ENCODE measurements at regions not wholly inside any gene's neighbourhood (a gene's known extent, or its start where the extent isn't known, plus 50 kb on each side); places are given as distances from the start of the nearest gene placed in this dataset.

DNA sequence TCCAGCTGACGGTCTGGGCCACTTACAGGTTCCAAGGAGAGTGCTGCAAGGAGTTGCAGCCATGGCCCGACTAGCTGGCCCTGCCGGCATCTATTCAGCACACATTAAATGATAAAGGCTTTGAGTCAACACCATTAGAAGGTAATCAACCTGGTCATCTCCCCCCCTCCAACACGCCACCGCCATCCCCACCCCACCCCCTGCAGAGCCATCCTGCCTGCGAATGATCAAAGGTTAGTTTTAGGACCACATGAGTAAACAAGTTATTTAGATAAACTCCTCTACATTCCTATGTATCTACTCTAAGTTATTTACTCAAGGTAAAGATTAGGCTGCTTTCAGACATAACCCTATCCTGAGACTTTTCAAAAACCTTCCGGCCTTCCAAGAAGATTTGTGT, 349.3 kb upstream of the SLC39A10 start:
- FAIRE-seq (no peak), DNase-seq (ENCODE audit: insufficient read length) (no peak)
- TF ChIP-seq POLR2A (IDR thresholded peaks at IDR 0.05; ENCODE audit: low read depth, low read length): no peak
- TF ChIP-seq POLR2AphosphoS5 (IDR thresholded peaks at IDR 0.05; ENCODE audit: low read depth, low read length): no peak
- TF ChIP-seq TAF1 (IDR thresholded peaks at IDR 0.05; ENCODE audit: borderline replicate concordance, low read depth, low read length): no peak

DNA sequence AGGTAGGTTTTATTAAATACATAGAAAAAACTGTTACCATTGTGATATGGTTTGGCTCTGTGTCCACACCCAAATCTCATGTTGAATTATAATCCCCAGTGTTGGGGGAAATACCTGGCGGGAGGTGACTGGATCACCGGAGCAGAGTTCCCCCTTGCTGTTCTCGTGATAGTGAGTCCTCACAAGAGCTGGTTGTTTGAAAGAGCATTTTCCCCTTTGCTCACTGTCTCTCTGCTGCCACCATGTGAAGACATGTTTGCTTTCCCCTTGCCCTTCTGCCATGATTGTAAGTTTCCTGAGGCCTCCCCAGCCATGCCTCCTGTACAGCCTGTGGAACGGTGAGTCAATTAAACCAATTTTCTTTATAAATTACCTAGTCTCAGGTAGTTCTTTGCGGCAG, 352.7 kb upstream of the SLC39A10 start:
- DNase-seq (ENCODE audit: insufficient read length): no peak
- no peak for TF ChIP-seq TAF1 (IDR thresholded peaks at IDR 0.05; ENCODE audit: borderline replicate concordance, low read depth, low read length)
- no peak for TF ChIP-seq POLR2AphosphoS5 (IDR thresholded peaks at IDR 0.05; ENCODE audit: low read depth, low read length)
- TF ChIP-seq POLR2A (IDR thresholded peaks at IDR 0.05; ENCODE audit: low read depth, low read length): no peak
- no peak for FAIRE-seq

DNA sequence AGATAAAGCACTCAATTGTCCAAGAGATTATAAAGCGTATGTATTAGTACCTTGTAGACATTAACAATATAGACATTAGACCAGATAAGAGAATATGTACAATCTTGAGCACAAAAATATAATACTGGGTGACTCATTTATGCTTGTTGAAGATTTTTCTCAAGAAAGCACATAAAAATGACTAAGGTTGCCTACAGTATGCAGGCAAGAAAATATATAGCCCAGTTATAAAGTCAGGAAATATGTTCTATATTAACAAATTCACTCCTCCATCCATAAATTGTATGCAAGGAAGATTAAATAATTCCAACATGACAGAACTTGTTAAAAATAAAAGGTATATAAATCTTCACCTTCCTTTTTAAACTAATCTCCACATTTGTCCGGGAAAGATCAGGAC, 356.4 kb upstream of the SLC39A10 start:
- no peak for DNase-seq (ENCODE audit: insufficient read length)
- no peak for TF ChIP-seq POLR2AphosphoS5 (IDR thresholded peaks at IDR 0.05; ENCODE audit: low read depth, low read length)
- TF ChIP-seq TAF1 (IDR thresholded peaks at IDR 0.05; ENCODE audit: borderline replicate concordance, low read depth, low read length): no peak
- TF ChIP-seq POLR2A (IDR thresholded peaks at IDR 0.05; ENCODE audit: low read depth, low read length): no peak
- no peak for FAIRE-seq

DNA sequence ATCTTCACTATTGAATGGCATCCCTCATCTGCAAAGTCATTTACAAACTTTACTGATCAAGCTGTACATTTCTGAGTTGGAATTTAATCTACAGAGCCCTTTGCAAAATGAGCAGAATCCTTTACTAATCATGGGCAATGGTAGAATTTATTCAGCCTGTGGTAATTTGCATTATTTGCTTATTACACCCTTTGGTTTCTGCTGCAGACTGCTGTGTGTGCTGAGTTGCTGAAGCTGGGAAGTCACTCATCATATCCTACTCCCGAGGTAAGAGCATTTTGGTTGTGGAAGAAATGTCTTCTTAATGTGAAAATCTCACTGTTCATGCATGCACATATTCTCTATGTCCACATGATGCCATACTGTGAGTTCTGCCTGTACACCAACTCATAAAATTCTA, 357.4 kb upstream of the SLC39A10 start:
- TF ChIP-seq POLR2A (IDR thresholded peaks at IDR 0.05; ENCODE audit: low read depth, low read length): no peak
- no peak for TF ChIP-seq POLR2AphosphoS5 (IDR thresholded peaks at IDR 0.05; ENCODE audit: low read depth, low read length)
- no peak for TF ChIP-seq TAF1 (IDR thresholded peaks at IDR 0.05; ENCODE audit: borderline replicate concordance, low read depth, low read length)
- no peak for DNase-seq (ENCODE audit: insufficient read length)
- FAIRE-seq: no peak

DNA sequence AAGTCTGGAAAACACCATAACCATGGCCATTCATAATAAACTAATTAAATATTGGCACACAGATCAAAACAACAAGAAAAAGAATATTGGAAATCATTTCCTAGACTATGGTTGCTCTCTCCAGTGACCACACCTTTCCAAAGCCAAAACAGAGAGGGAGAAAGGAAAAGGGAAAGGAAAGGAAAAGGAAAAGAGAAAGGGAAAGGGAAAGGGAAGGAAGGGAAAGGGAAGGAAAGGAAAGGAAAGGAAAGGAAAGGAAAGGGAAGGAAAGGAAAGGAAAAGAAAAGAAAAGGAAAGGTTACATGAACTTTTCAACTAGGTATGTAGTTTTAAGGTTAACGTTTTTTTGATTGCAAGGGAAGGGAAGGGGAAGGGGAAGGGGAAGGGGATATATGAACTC, 360.5 kb upstream of the SLC39A10 start:
- no peak for FAIRE-seq
- TF ChIP-seq POLR2AphosphoS5 (IDR thresholded peaks at IDR 0.05; ENCODE audit: low read depth, low read length): no peak
- no peak for TF ChIP-seq TAF1 (IDR thresholded peaks at IDR 0.05; ENCODE audit: borderline replicate concordance, low read depth, low read length)
- no peak for TF ChIP-seq POLR2A (IDR thresholded peaks at IDR 0.05; ENCODE audit: low read depth, low read length)
- no peak for DNase-seq (ENCODE audit: insufficient read length)

DNA sequence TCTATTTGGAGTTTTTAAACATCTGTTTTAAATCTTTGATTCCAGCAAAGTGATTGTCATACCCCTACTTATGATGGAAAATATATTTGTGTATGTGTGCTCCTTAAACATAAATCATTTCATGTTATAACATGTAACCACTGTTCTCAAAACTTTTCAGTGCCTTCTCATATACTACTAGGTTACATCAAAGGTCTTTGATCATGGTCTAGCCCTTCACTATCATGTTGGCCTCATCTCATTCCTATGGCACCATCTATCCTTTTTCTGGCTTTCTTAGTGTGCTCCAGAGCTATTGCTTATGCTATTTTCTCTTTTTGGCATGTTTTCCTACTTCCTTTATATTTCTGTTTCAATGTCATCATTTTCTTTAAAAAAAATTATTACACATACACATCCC, 367.9 kb upstream of the SLC39A10 start:
- FAIRE-seq (no peak), DNase-seq (ENCODE audit: insufficient read length) (no peak)
- TF ChIP-seq TAF1 (IDR thresholded peaks at IDR 0.05; ENCODE audit: borderline replicate concordance, low read depth, low read length) (no peak), POLR2AphosphoS5 (IDR thresholded peaks at IDR 0.05; ENCODE audit: low read depth, low read length) (no peak), POLR2A (IDR thresholded peaks at IDR 0.05; ENCODE audit: low read depth, low read length) (no peak)

GRCh38 chr2:195279840-195280427, 377.1 kb upstream of the SLC39A10 start:
- DNase-seq (ENCODE audit: insufficient read length) (no peak), FAIRE-seq (no peak)
- TF ChIP-seq POLR2AphosphoS5 (IDR thresholded peaks at IDR 0.05; ENCODE audit: low read depth, low read length) (no peak), TAF1 (IDR thresholded peaks at IDR 0.05; ENCODE audit: borderline replicate concordance, low read depth, low read length) (no peak), POLR2A (IDR thresholded peaks at IDR 0.05; ENCODE audit: low read depth, low read length) (no peak)

DNA sequence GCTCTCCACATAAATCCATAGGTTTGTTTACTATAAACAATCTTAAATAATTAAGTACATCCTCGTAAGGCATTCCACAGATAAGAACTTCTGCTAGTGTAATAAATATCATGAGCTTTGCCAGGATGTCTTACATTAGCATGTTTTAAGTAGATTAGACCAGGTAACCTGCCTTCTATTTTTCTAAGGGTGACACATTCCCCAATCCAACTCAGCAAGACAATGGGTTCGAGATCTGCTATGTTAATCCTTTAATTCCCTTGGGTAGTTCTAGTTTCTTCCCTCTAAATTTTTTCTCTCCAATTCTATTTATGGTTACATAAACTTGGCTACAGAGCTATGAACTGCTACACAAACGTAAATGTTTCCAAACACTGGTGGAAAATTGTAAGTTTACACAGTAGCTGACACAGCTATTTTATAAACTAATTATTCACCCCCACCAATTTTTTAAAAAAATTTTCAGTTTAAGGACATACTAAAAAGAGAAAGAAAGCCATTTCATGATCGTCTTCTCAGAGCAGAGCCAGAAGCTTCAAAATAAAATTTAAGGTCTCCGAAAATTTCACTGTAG, 386.5 kb upstream of the SLC39A10 start:
- no peak for DNase-seq (ENCODE audit: insufficient read length)
- TF ChIP-seq TAF1 (IDR thresholded peaks at IDR 0.05; ENCODE audit: borderline replicate concordance, low read depth, low read length) (no peak), POLR2A (IDR thresholded peaks at IDR 0.05; ENCODE audit: low read depth, low read length) (no peak), POLR2AphosphoS5 (IDR thresholded peaks at IDR 0.05; ENCODE audit: low read depth, low read length) (no peak)
- no peak for FAIRE-seq

GRCh38 chr2:195269220-195269619, 387.8 kb upstream of the SLC39A10 start:
- TF ChIP-seq POLR2AphosphoS5 (IDR thresholded peaks at IDR 0.05; ENCODE audit: low read depth, low read length) (no peak), POLR2A (IDR thresholded peaks at IDR 0.05; ENCODE audit: low read depth, low read length) (no peak), TAF1 (IDR thresholded peaks at IDR 0.05; ENCODE audit: borderline replicate concordance, low read depth, low read length) (no peak)
- FAIRE-seq: no peak
- no peak for DNase-seq (ENCODE audit: insufficient read length)

- DNase-seq (ENCODE audit: insufficient read length): no peak
- TF ChIP-seq TAF1 (IDR thresholded peaks at IDR 0.05; ENCODE audit: borderline replicate concordance, low read depth, low read length) (no peak), POLR2AphosphoS5 (IDR thresholded peaks at IDR 0.05; ENCODE audit: low read depth, low read length) (no peak), POLR2A (IDR thresholded peaks at IDR 0.05; ENCODE audit: low read depth, low read length) (no peak)
- FAIRE-seq: peak; percentile 78
Measured at GRCh38 chr2:195257979-195258378, 399.0 kb upstream of the SLC39A10 start.

DNA sequence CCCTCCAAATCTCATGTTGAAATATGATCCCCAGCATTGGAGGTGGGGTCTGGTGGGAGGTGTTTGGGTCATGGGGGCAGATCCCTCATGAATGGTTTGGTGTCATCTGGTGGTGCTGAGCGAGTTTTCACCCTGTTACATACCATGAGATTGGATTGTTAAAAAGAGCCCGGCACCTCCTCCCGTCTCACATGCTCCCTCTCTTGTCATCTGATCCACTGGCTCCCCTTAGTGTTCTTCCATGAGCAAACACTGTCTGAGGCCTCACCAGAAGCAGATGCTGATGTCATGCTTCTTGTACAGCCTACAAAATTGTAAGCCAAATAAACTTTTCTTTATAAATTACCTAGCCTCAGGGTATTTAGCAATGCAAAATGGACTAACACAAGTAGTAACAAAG, 405.0 kb upstream of the SLC39A10 start:
- DNase-seq (ENCODE audit: insufficient read length) (no peak), FAIRE-seq (no peak)
- TF ChIP-seq POLR2AphosphoS5 (IDR thresholded peaks at IDR 0.05; ENCODE audit: low read depth, low read length) (no peak), TAF1 (IDR thresholded peaks at IDR 0.05; ENCODE audit: borderline replicate concordance, low read depth, low read length) (no peak), POLR2A (IDR thresholded peaks at IDR 0.05; ENCODE audit: low read depth, low read length) (no peak)

GRCh38 chr2:195251214-195251613, 405.8 kb upstream of the SLC39A10 start:
- FAIRE-seq (no peak), DNase-seq (ENCODE audit: insufficient read length) (no peak)
- no peak for TF ChIP-seq POLR2A (IDR thresholded peaks at IDR 0.05; ENCODE audit: low read depth, low read length)
- no peak for TF ChIP-seq TAF1 (IDR thresholded peaks at IDR 0.05; ENCODE audit: borderline replicate concordance, low read depth, low read length)
- no peak for TF ChIP-seq POLR2AphosphoS5 (IDR thresholded peaks at IDR 0.05; ENCODE audit: low read depth, low read length)

Data from GM12892 (cell line).